GM23338 (cell line): ENCODE measurements at regions not wholly inside any gene's neighbourhood (a gene's known extent, or its start where the extent isn't known, plus 50 kb on each side); places are given as distances from the start of the nearest gene placed in this dataset.

Experiments
- ATAC-seq: fragments of 200-7000 bp; cut with Tn5 transposase; 3 replicates; pipeline ENCODE4 v1.9.1; 2020
- DNase-seq: peaks from one replicate; pipeline ENCODE4 v3.0.0-alpha.2; 2015; ENCODE audit warnings: low spot score
- H2AFZ ChIP-seq: fragments of 200-600 bp; sonication (generic); 2 replicates; pipeline ENCODE4 v1.8.0; 2016; ENCODE audit warnings: antibody characterized with exemption, mild to moderate bottlenecking, moderate library complexity
- H3F3A ChIP-seq: fragments of 200-600 bp; sonication (generic); replicated peaks from 2 replicates; pipeline ENCODE4 v1.8.0; 2017; ENCODE audit warnings: antibody characterized with exemption, mixed run types, low read depth
- H3K27ac ChIP-seq: fragments of 200-600 bp; sonication (generic); 2 replicates; pipeline ENCODE4 v1.6.1; 2016; ENCODE audit warnings: low read depth
- H3K27me3 ChIP-seq: fragments of 200-600 bp; sonication (generic); 2 replicates; pipeline ENCODE4 v1.8.0; 2016; ENCODE audit warnings: mild to moderate bottlenecking, mixed run types, moderate library complexity; ENCODE audit not compliant: insufficient read depth
- H3K36me3 ChIP-seq: fragments of 200-600 bp; sonication (generic); 2 replicates; pipeline ENCODE4 v1.8.0; 2016; ENCODE audit warnings: mild to moderate bottlenecking; ENCODE audit not compliant: insufficient read depth
- H3K4me1 ChIP-seq: fragments of 200-600 bp; sonication (generic); 2 replicates; pipeline ENCODE4 v1.8.0; 2016; ENCODE audit warnings: mild to moderate bottlenecking, moderate library complexity; ENCODE audit not compliant: insufficient read depth
- H3K4me2 ChIP-seq: fragments of 200-600 bp; sonication (generic); 2 replicates; pipeline ENCODE4 v1.7.1; 2017; ENCODE audit warnings: mixed run types
- H3K4me3 ChIP-seq: fragments of 200-600 bp; sonication (generic); 2 replicates; pipeline ENCODE4 v1.6.1; 2016; ENCODE audit warnings: mixed run types
- H3K79me2 ChIP-seq: fragments of 200-600 bp; sonication (generic); replicated peaks from 2 replicates; pipeline ENCODE4 v1.8.0; 2017; ENCODE audit warnings: mild to moderate bottlenecking; ENCODE audit not compliant: insufficient read depth
- H3K9me2 ChIP-seq: fragments of 200-600 bp; sonication (generic); 2 replicates; pipeline ENCODE4 v1.8.0; 2017; ENCODE audit not compliant: insufficient read depth
- H4K20me1 ChIP-seq: fragments of 200-600 bp; sonication (generic); replicated peaks from 2 replicates; pipeline ENCODE4 v1.8.0; 2017; ENCODE audit warnings: mild to moderate bottlenecking; ENCODE audit not compliant: insufficient read depth
- H3K27ac Mint-ChIP-seq: 2 replicates; pipeline ENCODE4 v1.8.0; 2020; ENCODE audit warnings: inconsistent platforms, mild to moderate bottlenecking, moderate library complexity, mixed read lengths
- H3K27me3 Mint-ChIP-seq: 3 replicates; pipeline ENCODE4 v1.8.0; 2022; ENCODE audit warnings: low read depth, mild to moderate bottlenecking, moderate library complexity, mixed read lengths, inconsistent platforms; ENCODE audit not compliant: insufficient read depth, poor library complexity
- H3K36me3 Mint-ChIP-seq: 3 replicates; pipeline ENCODE4 v1.8.0; 2021; ENCODE audit warnings: low read depth, mild to moderate bottlenecking, inconsistent platforms, moderate library complexity, mixed read lengths
- H3K4me1 Mint-ChIP-seq: 3 replicates; pipeline ENCODE4 v1.8.0; 2020; ENCODE audit warnings: mild to moderate bottlenecking, inconsistent platforms, mixed read lengths
- H3K4me3 Mint-ChIP-seq: 3 replicates; pipeline ENCODE4 v1.8.0; 2021; ENCODE audit warnings: moderate library complexity, mild to moderate bottlenecking, inconsistent platforms, mixed read lengths
- H3K9me3 Mint-ChIP-seq: 3 replicates; pipeline ENCODE4 v1.8.0; 2020; ENCODE audit warnings: moderate library complexity, mild to moderate bottlenecking, inconsistent platforms, mixed read lengths
- CREB1 ChIP-seq: fragments of 250-450 bp; sonication (Bioruptor Pico); IDR thresholded peaks from 2 replicates; pipeline ENCODE4 v1.5.0; 2020; ENCODE audit warnings: low read depth, mild to moderate bottlenecking, moderate library complexity
- EZH2phosphoT487 ChIP-seq: fragments of 200-600 bp; sonication (generic); IDR thresholded peaks from one replicate; pipeline ENCODE4 v1.8.1; 2018; ENCODE audit warnings: antibody characterized with exemption; ENCODE audit not compliant: unreplicated experiment
- POLR2AphosphoS5 ChIP-seq: IDR thresholded peaks from 2 replicates; pipeline ENCODE4 v1.6.1; 2016; ENCODE audit warnings: antibody characterized with exemption, low read depth
- STAT1 ChIP-seq: IDR thresholded peaks from one replicate; pipeline ENCODE4 v1.6.1; 2016; ENCODE audit warnings: antibody characterized with exemption; ENCODE audit not compliant: unreplicated experiment
- ZNF114 ChIP-seq: fragments of 250-450 bp; sonication (Bioruptor Pico); IDR thresholded peaks from 2 replicates; pipeline ENCODE4 v1.5.0; 2020; ENCODE audit warnings: mild to moderate bottlenecking, moderate library complexity
- ZNF331 ChIP-seq: fragments of 250-450 bp; sonication (Bioruptor Pico); IDR thresholded peaks from 2 replicates; pipeline ENCODE4 v1.5.0; 2020; ENCODE audit warnings: low read depth, mild to moderate bottlenecking, moderate library complexity
- TF ChIP-seq, protein P1 (sequence below): fragments of 250-450 bp; sonication (Bioruptor Pico); IDR thresholded peaks from 2 replicates; pipeline ENCODE4 v1.5.0; 2020; ENCODE audit warnings: mild to moderate bottlenecking, moderate library complexity

DNA sequence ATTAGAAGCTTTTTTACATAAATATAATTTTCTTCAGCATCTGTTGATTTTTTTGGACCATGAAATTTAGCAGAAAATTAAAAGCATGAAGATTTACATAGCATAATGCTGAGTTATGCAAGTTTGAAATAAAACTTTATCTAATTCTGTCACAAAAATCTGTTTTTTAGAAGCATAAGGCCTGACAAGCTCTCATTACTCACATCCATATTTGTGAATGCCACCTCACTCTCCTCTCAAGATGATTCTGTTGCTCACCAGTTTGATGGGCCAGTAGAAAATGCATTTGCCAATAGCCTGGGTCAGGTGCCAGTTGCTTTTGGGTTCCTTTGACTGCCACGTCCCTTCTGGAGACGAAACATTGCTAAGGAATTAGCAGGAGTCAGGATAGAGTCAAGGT, 181.5 kb upstream of the ATP2B1 start:
- Mint-ChIP-seq H3K36me3 (peaks cover 4% of the 10 kb centered on the region; the same call in 1 of the 3 replicates), H3K4me3 (no peak overlapping the region), H3K4me1 (peaks cover 2% of the 10 kb centered on the region; the same call in 1 of the 3 replicates), H3K27ac (no peak overlapping the region), H3K9me3 (peaks cover 7% of the 10 kb centered on the region; the same call in 2 of the 3 replicates), H3K27me3 (no peaks in the 10 kb centered on the region)
- Histone ChIP-seq H2AFZ (no peak overlapping the region), H3K4me1 (no peaks in the 10 kb centered on the region), H3K4me2 (no peak overlapping the region), H3K36me3 (no peaks in the 10 kb centered on the region), H3K27ac (no peak overlapping the region), H4K20me1 (no peaks in the 10 kb centered on the region), H3F3A (no peaks in the 10 kb centered on the region), H3K79me2 (no peaks in the 10 kb centered on the region), H3K27me3 (no peaks in the 10 kb centered on the region), H3K9me2 (peaks cover 13% of the 10 kb centered on the region), H3K4me3 (no peak overlapping the region)
- ATAC-seq (no peak), DNase-seq (no peak)
- TF ChIP-seq ZNF114 (CRISPR knock-in tag) (no peak), CREB1 (CRISPR knock-in tag) (no peak), EZH2phosphoT487 (no peak), STAT1 (no peak), ZNF331 (CRISPR knock-in tag) (no peak), POLR2AphosphoS5 (no peak)
- TF ChIP-seq, protein P1, sequence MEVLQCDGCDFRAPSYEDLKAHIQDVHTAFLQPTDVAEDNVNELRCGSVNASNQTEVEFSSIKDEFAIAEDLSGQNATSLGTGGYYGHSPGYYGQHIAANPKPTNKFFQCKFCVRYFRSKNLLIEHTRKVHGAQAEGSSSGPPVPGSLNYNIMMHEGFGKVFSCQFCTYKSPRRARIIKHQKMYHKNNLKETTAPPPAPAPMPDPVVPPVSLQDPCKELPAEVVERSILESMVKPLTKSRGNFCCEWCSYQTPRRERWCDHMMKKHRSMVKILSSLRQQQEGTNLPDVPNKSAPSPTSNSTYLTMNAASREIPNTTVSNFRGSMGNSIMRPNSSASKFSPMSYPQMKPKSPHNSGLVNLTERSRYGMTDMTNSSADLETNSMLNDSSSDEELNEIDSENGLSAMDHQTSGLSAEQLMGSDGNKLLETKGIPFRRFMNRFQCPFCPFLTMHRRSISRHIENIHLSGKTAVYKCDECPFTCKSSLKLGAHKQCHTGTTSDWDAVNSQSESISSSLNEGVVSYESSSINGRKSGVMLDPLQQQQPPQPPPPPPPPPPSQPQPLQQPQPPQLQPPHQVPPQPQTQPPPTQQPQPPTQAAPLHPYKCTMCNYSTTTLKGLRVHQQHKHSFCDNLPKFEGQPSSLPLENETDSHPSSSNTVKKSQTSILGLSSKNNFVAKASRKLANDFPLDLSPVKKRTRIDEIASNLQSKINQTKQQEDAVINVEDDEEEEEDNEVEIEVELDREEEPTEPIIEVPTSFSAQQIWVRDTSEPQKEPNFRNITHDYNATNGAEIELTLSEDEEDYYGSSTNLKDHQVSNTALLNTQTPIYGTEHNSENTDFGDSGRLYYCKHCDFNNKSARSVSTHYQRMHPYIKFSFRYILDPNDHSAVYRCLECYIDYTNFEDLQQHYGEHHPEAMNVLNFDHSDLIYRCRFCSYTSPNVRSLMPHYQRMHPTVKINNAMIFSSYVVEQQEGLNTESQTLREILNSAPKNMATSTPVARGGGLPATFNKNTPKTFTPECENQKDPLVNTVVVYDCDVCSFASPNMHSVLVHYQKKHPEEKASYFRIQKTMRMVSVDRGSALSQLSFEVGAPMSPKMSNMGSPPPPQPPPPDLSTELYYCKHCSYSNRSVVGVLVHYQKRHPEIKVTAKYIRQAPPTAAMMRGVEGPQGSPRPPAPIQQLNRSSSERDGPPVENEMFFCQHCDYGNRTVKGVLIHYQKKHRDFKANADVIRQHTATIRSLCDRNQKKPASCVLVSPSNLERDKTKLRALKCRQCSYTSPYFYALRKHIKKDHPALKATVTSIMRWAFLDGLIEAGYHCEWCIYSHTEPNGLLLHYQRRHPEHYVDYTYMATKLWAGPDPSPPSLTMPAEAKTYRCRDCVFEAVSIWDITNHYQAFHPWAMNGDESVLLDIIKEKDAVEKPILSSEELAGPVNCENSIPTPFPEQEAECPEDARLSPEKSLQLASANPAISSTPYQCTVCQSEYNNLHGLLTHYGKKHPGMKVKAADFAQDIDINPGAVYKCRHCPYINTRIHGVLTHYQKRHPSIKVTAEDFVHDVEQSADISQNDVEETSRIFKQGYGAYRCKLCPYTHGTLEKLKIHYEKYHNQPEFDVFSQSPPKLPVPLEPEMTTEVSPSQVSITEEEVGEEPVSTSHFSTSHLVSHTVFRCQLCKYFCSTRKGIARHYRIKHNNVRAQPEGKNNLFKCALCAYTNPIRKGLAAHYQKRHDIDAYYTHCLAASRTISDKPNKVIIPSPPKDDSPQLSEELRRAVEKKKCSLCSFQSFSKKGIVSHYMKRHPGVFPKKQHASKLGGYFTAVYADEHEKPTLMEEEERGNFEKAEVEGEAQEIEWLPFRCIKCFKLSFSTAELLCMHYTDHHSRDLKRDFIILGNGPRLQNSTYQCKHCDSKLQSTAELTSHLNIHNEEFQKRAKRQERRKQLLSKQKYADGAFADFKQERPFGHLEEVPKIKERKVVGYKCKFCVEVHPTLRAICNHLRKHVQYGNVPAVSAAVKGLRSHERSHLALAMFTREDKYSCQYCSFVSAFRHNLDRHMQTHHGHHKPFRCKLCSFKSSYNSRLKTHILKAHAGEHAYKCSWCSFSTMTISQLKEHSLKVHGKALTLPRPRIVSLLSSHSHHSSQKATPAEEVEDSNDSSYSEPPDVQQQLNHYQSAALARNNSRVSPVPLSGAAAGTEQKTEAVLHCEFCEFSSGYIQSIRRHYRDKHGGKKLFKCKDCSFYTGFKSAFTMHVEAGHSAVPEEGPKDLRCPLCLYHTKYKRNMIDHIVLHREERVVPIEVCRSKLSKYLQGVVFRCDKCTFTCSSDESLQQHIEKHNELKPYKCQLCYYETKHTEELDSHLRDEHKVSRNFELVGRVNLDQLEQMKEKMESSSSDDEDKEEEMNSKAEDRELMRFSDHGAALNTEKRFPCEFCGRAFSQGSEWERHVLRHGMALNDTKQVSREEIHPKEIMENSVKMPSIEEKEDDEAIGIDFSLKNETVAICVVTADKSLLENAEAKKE (CRISPR knock-in tag), result no peak

DNA sequence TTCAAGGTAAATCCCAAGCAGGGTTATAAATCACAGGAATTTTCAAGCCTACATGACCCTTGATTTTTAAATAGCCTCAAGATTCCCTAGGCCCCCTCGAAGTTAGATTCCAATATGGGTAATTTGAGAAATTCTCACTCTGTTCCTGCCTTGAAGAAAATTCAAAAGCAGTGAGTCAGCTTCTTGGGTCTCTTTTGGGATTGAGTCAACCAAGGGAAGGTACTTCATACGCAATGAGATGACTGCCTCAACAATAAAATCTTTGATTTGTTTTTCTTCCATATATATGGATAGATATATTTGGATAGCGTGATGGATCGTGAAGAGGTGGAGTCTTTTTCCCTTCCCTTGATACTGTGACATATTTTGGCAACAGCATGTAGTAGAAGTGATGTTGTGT, 180.4 kb upstream of the ATP2B1 start:
- Histone ChIP-seq H3K4me2 (no peak overlapping the region), H3F3A (no peaks in the 10 kb centered on the region), H3K79me2 (no peaks in the 10 kb centered on the region), H3K27me3 (no peaks in the 10 kb centered on the region), H3K4me3 (no peak overlapping the region), H3K4me1 (peaks cover 9% of the 10 kb centered on the region; the same call in 1 of the 2 replicates), H2AFZ (no peak overlapping the region), H3K27ac (no peak overlapping the region), H4K20me1 (no peaks in the 10 kb centered on the region), H3K36me3 (no peaks in the 10 kb centered on the region), H3K9me2 (peaks cover 13% of the 10 kb centered on the region)
- Mint-ChIP-seq H3K9me3 (peaks cover 7% of the 10 kb centered on the region; the same call in 2 of the 3 replicates), H3K4me3 (no peak overlapping the region), H3K4me1 (peaks cover 12% of the 10 kb centered on the region), H3K36me3 (peaks cover 4% of the 10 kb centered on the region; the same call in 1 of the 3 replicates), H3K27ac (no peak overlapping the region), H3K27me3 (no peaks in the 10 kb centered on the region)
- TF ChIP-seq, protein P1 (CRISPR knock-in tag), result no peak
- DNase-seq (no peak), ATAC-seq (no peak)
